ENCODE measurements at regions not wholly inside any gene's neighbourhood (a gene's known extent, or its start where the extent isn't known, plus 50 kb on each side); places are given as distances from the start of the nearest gene placed in this dataset.

- Histone ChIP-seq H3K9me3 (no peaks in the 10 kb centered on the region), H3K27me3 (no peaks in the 10 kb centered on the region), H3K36me3 (no peaks in the 10 kb centered on the region), H3K4me3 (ENCODE audit: low read depth, low read length) (no peak overlapping the region), H3K4me1 (peaks cover 23% of the 10 kb centered on the region)
- peak; percentile 94 for DNase-seq
- TF ChIP-seq CTCF (IDR thresholded peaks at IDR 0.05; ENCODE audit: low read depth, low read length): no peak
These were observed 137.0 kb upstream of the LMNTD1 start for GRCh38 chr12:25689996-25690501.

GRCh38 chr12:25690996-25691864 is 138.1 kb upstream of the LMNTD1 start:
- Histone ChIP-seq H3K27me3 (no peaks in the 10 kb centered on the region), H3K4me3 (ENCODE audit: low read depth, low read length) (no peak overlapping the region)
- no peak for TF ChIP-seq CTCF (IDR thresholded peaks at IDR 0.05; ENCODE audit: low read depth, low read length)

GRCh38 chr12:25691865-25692114 is 138.7 kb upstream of the LMNTD1 start:
- no peak for DNase-seq
- Histone ChIP-seq H3K9me3 (no peaks in the 10 kb centered on the region), H3K4me1 (peaks cover 23% of the 10 kb centered on the region), H3K4me3 (ENCODE audit: low read depth, low read length) (no peak overlapping the region), H3K36me3 (no peaks in the 10 kb centered on the region), H3K27me3 (no peaks in the 10 kb centered on the region)
- TF ChIP-seq CTCF (IDR thresholded peaks at IDR 0.05; ENCODE audit: low read depth, low read length): no peak

More at GRCh38 chr12:25690996-25691864, 138.1 kb upstream of the LMNTD1 start:
- no peaks in the 10 kb centered on the region for H3K9me3 ChIP-seq
- H3K36me3 ChIP-seq: no peaks in the 10 kb centered on the region
- no peak for DNase-seq
- H3K4me1 ChIP-seq: peaks cover 23% of the 10 kb centered on the region

GRCh38 chr12:25692115-25693035 is 139.3 kb upstream of the LMNTD1 start:
- Histone ChIP-seq H3K36me3 (no peaks in the 10 kb centered on the region), H3K27me3 (no peaks in the 10 kb centered on the region), H3K4me1 (peaks cover 23% of the 10 kb centered on the region), H3K4me3 (ENCODE audit: low read depth, low read length) (no peak overlapping the region), H3K9me3 (no peaks in the 10 kb centered on the region)
- DNase-seq: no peak
- TF ChIP-seq CTCF (IDR thresholded peaks at IDR 0.05; ENCODE audit: low read depth, low read length): no peak

- peak; percentile 62 for DNase-seq
These were observed 141.0 kb upstream of the LMNTD1 start for GRCh38 chr12:25694072-25694471.

More at GRCh38 chr12:25694072-25694471, 141.0 kb upstream of the LMNTD1 start:
- Histone ChIP-seq H3K9me3 (no peaks in the 10 kb centered on the region), H3K27me3 (no peaks in the 10 kb centered on the region), H3K4me1 (peaks cover 23% of the 10 kb centered on the region), H3K36me3 (no peaks in the 10 kb centered on the region), H3K4me3 (ENCODE audit: low read depth, low read length) (0 out of 2 replicates have a peak overlapping the region, but pooled peaks have one; percentile 7)
- TF ChIP-seq CTCF (IDR thresholded peaks at IDR 0.05; ENCODE audit: low read depth, low read length): no peak
